Mammary epithelial cell (primary cell): ENCODE measurements at regions not wholly inside any gene's neighbourhood (a gene's known extent, or its start where the extent isn't known, plus 50 kb on each side); places are given as distances from the start of the nearest gene placed in this dataset.

Experiments
- CTCF ChIP-seq, 2 donors: IDR thresholded peaks in 1 of 2; conservative IDR thresholded peaks in 1 of 2; 2 replicates each; pipeline ENCODE4 v1.5.1; 2011 to 2012; ENCODE audit warnings: inconsistent platforms in 2 of 2, low read length in 2 of 2, mild to moderate bottlenecking in 2 of 2, control low read depth in 1 of 2, low read depth in 1 of 2; ENCODE audit not compliant: insufficient read depth in 1 of 2; ENCODE audit errors: extremely low read depth in 1 of 2
- EZH2 ChIP-seq: IDR thresholded peaks from 2 replicates; pipeline ENCODE4 v1.6.1; 2012; ENCODE audit warnings: low read length, inconsistent platforms, borderline replicate concordance

GRCh38 chr11:45517171-45517770, 148.2 kb downstream of the CHST1 start:
- TF ChIP-seq CTCF (conservative IDR thresholded peaks at IDR 0.05 in 1 of 2, IDR thresholded peaks at IDR 0.05 in 1 of 2; ENCODE audit: extremely low read depth in 1 of 2, insufficient read depth in 1 of 2, low read depth in 1 of 2, low read length in 2 of 2) (no peak), EZH2 (no peak)
